Heart left ventricle (tissue), 13 donors: ENCODE measurements at regions not wholly inside any gene's neighbourhood (a gene's known extent, or its start where the extent isn't known, plus 50 kb on each side); places are given as distances from the start of the nearest gene placed in this dataset.

Experiments used
- POLR2A ChIP-seq, 2 donors: fragments of 450-650 bp; IDR thresholded peaks; one replicate each; pipeline ENCODE4 v1.6.1; 2017; ENCODE audit warnings: antibody characterized with exemption in 2 of 2, mild to moderate bottlenecking in 2 of 2, moderate library complexity in 2 of 2
- TF ChIP-seq, protein P1 (sequence below), 12 donors: fragments of 200-600 bp; sonication (generic) in 4 of 12; IDR thresholded peaks; one replicate each; pipeline versions ENCODE4 v1.5.0 to v1.8.0; 2018 to 2022; ENCODE audit warnings: antibody characterized with exemption in 12 of 12, mild to moderate bottlenecking in 5 of 12
- donor health status: ischemic (EF 13 %, LVEDD 7.1; RV severe dilation, severe dysfunction).
- donor health status: DM: no; HTN: yes; CAD: no.
- donor health status: DM: no; HTN: no; CAD: no.
- donor health status: ischemic (EF 25% LVEDD 6.9; RV normal size, moderate dysfunction).
- donor health status: ischemic (EF 25% LVEDD 5.7; RV mildly dilated, moderate dysfunction).
- donor health status: ischemic (EF 35%, LVEDD 5.7; RV mildly dilated, moderate dysfunction).
- donor health status: nonischemic (EF 11% LVEDD 7.7; RV severe dilation, severe dysfunction).
- donor health status: DM: yes; HTN: yes; CAD: no.
- donor health status: PGD.
- donor health status: ischemic (EF 29% LVEDD 5.4; RV normal size, mild dysfunction).
- donor health status: nonischemic (EF 23%, LVEDD 6.1; RV moderate dilation, normal function).

DNA sequence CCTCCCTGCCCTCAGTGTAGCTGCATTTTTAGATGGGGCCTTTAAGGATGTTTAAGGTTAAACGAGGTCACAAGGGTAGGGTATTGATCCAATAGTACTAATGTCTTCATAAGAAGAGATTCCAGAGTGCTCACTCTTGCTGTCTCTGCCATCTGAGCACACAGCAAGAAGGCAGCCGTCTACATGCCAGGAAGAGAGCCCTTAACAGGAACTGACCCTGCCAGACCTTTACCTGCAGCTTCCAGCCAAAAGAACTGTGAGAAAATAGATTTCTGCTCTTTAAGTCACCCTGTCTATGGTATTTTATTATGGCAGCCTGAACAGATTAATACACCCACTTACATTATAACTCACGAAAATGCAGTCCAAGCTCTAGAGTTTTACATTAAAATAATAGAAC is 685.3 kb upstream of the MARCKS start:
- TF ChIP-seq, protein P1, sequence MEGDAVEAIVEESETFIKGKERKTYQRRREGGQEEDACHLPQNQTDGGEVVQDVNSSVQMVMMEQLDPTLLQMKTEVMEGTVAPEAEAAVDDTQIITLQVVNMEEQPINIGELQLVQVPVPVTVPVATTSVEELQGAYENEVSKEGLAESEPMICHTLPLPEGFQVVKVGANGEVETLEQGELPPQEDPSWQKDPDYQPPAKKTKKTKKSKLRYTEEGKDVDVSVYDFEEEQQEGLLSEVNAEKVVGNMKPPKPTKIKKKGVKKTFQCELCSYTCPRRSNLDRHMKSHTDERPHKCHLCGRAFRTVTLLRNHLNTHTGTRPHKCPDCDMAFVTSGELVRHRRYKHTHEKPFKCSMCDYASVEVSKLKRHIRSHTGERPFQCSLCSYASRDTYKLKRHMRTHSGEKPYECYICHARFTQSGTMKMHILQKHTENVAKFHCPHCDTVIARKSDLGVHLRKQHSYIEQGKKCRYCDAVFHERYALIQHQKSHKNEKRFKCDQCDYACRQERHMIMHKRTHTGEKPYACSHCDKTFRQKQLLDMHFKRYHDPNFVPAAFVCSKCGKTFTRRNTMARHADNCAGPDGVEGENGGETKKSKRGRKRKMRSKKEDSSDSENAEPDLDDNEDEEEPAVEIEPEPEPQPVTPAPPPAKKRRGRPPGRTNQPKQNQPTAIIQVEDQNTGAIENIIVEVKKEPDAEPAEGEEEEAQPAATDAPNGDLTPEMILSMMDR (IDR thresholded peaks at IDR 0.05), result no peak
- TF ChIP-seq POLR2A (IDR thresholded peaks at IDR 0.05), result no peak
